ENCODE measurements at regions not wholly inside any gene's neighbourhood (a gene's known extent, or its start where the extent isn't known, plus 50 kb on each side); places are given as distances from the start of the nearest gene placed in this dataset.

GRCh38 chr3:194798486-194798885 is 112.8 kb downstream of the FAM43A start:
- intact Hi-C loops (cut with DNase I; ENCODE audit: low total_unique reads) = no loop called here
- H3K4me1 ChIP-seq = no peaks in the 10 kb centered on the region

GRCh38 chr3:194800002-194800401 is 114.3 kb downstream of the FAM43A start:
- Histone ChIP-seq H3K4me3 (no peak overlapping the region), H3K36me3 (ENCODE audit: low read depth, missing control alignments) (no peaks in the 10 kb centered on the region), H3K9me3 (no peaks in the 10 kb centered on the region), H3K4me1 (no peaks in the 10 kb centered on the region), H3K27ac (no peak overlapping the region), H3K27me3 (no peaks in the 10 kb centered on the region)
- DNase-seq = no peak
- intact Hi-C loops (cut with DNase I; ENCODE audit: low total_unique reads) = no loop called here
- TF ChIP-seq POLR2A (IDR thresholded peaks at IDR 0.05) (no peak), CTCF (IDR thresholded peaks at IDR 0.05) (no peak)
- WGBS, 2 donors = 78 to 90% methylated on average over 8 to 10 of the region's 10 CpGs

More at GRCh38 chr3:194798486-194798885, 112.8 kb downstream of the FAM43A start:
- 92 to 95% methylated on average over 5 of the region's 5 CpGs for WGBS, 2 donors
- Histone ChIP-seq H3K27me3 (no peaks in the 10 kb centered on the region), H3K4me3 (no peak overlapping the region), H3K9me3 (no peaks in the 10 kb centered on the region), H3K36me3 (ENCODE audit: low read depth, missing control alignments) (no peaks in the 10 kb centered on the region), H3K27ac (no peak overlapping the region)
- TF ChIP-seq CTCF (IDR thresholded peaks at IDR 0.05) = no peak
- TF ChIP-seq POLR2A (IDR thresholded peaks at IDR 0.05) = no peak
- no peak for DNase-seq

- WGBS, 2 donors = 80 to 86% methylated on average over 22 to 23 of the region's 23 CpGs
- TF ChIP-seq POLR2A (IDR thresholded peaks at IDR 0.05) (no peak), CTCF (IDR thresholded peaks at IDR 0.05) (no peak)
- no peaks in the 10 kb centered on the region for H3K36me3 ChIP-seq (ENCODE audit: low read depth, missing control alignments)
- no peak overlapping the region for H3K4me3 ChIP-seq
- intact Hi-C loops (cut with DNase I; ENCODE audit: low total_unique reads) = no loop called here
- DNase-seq = no peak
- no peaks in the 10 kb centered on the region for H3K27me3 ChIP-seq
- no peaks in the 10 kb centered on the region for H3K4me1 ChIP-seq
- no peak overlapping the region for H3K27ac ChIP-seq
- no peaks in the 10 kb centered on the region for H3K9me3 ChIP-seq
Measured at GRCh38 chr3:194801461-194802432, 116.1 kb downstream of the FAM43A start.

DNA sequence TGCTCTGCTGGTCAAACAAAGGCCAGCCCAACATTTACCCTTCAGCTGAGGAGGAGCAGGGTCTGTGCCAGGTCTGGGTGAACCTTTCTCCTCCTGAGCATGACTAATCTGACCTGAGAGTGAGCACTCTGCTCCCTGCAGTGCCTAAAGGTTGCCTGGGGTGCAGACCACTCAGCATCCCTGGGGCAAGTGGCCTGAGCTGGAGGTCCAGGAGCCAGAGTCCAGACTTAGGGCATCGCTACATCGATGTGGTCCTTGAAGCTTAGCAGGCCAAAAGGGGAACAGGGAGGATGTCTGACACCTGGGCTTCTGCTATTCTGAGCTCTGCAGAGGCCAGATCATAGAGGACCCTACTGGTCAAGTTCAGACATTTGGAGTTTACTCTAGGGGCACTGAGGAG is 119.1 kb downstream of the FAM43A start:
- H3K27ac ChIP-seq = no peak overlapping the region
- intact Hi-C loops (cut with DNase I; ENCODE audit: low total_unique reads) = no loop called here
- H3K4me1 ChIP-seq = no peaks in the 10 kb centered on the region
- no peak overlapping the region for H3K4me3 ChIP-seq
- no peaks in the 10 kb centered on the region for H3K27me3 ChIP-seq
- TF ChIP-seq CTCF (IDR thresholded peaks at IDR 0.05) = no peak
- no peak for TF ChIP-seq POLR2A (IDR thresholded peaks at IDR 0.05)
- WGBS, 2 donors = 100% methylated on average over 1 to 2 of the region's 2 CpGs
- DNase-seq = no peak
- no peaks in the 10 kb centered on the region for H3K9me3 ChIP-seq
- H3K36me3 ChIP-seq (ENCODE audit: low read depth, missing control alignments) = no peaks in the 10 kb centered on the region

Data from testis (tissue), 2 donors.